ENCODE measurements at regions not wholly inside any gene's neighbourhood (a gene's known extent, or its start where the extent isn't known, plus 50 kb on each side); places are given as distances from the start of the nearest gene placed in this dataset.

DNA sequence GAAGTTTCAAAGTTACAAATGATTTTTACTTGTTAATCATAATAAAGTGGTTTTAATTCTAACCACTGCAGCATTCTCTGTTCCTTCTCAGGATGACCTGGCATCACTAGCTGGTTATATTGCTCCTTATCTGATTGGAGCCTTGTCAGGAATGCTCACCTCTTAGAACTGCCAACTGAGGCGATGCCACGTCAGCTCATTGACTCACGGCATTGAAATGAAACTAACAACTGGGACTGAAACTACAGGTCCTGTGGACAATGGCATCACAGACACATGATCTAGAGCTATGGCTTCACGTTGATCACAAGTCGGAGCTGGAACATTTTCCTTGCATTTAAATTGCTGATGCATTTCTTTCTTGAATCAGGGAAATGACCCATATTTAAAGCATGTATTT lies 54.9 kb upstream of the MAP2 start:
- peak; percentile 70; the same call in 1 of the 2 replicates for TF ChIP-seq POLR2AphosphoS5 (IDR thresholded peaks at IDR 0.05; ENCODE audit: low read depth, low read length)
- TF ChIP-seq, protein P1, sequence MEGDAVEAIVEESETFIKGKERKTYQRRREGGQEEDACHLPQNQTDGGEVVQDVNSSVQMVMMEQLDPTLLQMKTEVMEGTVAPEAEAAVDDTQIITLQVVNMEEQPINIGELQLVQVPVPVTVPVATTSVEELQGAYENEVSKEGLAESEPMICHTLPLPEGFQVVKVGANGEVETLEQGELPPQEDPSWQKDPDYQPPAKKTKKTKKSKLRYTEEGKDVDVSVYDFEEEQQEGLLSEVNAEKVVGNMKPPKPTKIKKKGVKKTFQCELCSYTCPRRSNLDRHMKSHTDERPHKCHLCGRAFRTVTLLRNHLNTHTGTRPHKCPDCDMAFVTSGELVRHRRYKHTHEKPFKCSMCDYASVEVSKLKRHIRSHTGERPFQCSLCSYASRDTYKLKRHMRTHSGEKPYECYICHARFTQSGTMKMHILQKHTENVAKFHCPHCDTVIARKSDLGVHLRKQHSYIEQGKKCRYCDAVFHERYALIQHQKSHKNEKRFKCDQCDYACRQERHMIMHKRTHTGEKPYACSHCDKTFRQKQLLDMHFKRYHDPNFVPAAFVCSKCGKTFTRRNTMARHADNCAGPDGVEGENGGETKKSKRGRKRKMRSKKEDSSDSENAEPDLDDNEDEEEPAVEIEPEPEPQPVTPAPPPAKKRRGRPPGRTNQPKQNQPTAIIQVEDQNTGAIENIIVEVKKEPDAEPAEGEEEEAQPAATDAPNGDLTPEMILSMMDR (IDR thresholded peaks at IDR 0.05), result no peak
